Activated naive CD4-positive, alpha-beta T cell treated with Interleukin-2 at 50 U/mL for 16 hours (primary cell): ENCODE measurements at regions not wholly inside any gene's neighbourhood (a gene's known extent, or its start where the extent isn't known, plus 50 kb on each side); places are given as distances from the start of the nearest gene placed in this dataset.

Source experiments
- DNase-seq: peaks from one replicate; pipeline ENCODE4 v3.0.0-alpha.2; 2020

GRCh38 chr1:88189525-88189924 lies 494.5 kb upstream of the PKN2 start:
- DNase-seq, result no peak

- no peak for DNase-seq
Observed at GRCh38 chr1:88191917-88192316, 492.2 kb upstream of the PKN2 start.

DNA sequence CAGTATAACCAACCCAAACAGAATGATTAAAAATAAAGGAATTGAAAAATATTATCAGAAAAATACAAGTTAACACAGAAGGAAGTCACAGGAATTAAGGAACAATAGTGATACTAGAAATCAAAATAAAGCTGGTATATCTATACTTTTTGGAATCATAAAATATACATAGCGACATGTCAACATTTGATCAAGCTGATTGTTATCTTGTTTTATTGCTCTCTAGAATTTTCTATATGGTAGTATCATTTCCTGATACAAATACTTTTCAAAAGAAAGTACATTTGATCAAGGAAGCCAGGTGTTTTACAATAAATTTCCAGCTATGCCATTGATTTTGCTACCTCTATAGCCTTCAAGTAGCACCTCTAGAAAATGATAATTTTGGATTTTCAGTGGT lies 489.5 kb upstream of the PKN2 start:
- no peak for DNase-seq

- no peak for DNase-seq
Observed at GRCh38 chr1:88200545-88200944, 483.5 kb upstream of the PKN2 start.

- DNase-seq, result no peak
Observed at GRCh38 chr1:88204111-88204510, 480.0 kb upstream of the PKN2 start.

GRCh38 chr1:88204612-88205167 lies 479.4 kb upstream of the PKN2 start:
- no peak for DNase-seq

DNA sequence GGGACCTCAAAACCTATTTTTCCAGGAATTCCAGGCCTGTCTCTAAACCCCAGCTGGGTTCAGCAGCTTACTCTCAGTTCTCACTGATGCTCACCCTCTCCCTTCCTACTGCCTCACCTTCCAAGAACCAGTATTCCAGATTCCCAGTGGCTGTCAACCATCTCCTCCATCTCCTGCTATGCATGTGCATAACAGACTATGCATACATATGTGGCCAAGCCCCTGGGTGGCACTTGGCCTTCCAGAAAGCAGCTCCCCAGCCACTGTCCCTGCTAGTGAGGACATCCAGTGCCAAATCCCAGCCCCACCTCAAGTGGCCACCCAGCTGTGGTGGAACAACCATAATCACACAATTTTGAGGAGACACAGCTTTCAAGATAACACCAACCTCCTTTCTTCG lies 475.7 kb upstream of the PKN2 start:
- no peak for DNase-seq

DNA sequence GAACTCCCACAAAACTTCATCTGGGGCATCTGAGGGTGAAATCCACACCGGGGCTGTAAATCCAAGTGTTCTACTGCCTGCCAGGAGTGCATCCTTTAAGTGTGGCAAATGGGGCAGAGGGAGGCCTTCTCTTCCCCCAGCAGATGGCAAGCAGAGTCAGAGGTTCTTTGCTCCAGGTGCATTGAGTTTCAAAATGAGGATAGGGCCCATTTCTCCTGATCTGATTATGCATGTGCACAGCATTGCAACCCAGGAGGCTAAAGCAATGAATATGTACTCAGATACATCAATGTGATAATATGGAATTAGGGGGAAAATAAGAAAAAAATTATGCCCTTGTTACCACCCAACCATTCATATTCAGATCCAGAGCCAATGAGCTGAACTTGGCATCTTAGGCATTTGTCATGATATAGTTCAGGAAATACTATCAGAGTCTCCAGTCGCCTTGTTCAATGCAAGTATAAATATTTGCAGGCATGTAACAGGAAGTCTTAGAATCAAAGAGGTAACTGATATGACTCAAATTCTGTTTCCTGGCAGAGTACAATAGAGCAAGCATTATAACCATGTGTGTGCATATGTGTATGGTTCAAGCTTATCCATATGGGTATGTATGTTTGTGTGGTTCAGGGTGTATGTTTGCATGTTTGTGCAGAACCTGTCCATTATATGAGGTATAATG lies 473.8 kb upstream of the PKN2 start:
- DNase-seq, result no peak

DNA sequence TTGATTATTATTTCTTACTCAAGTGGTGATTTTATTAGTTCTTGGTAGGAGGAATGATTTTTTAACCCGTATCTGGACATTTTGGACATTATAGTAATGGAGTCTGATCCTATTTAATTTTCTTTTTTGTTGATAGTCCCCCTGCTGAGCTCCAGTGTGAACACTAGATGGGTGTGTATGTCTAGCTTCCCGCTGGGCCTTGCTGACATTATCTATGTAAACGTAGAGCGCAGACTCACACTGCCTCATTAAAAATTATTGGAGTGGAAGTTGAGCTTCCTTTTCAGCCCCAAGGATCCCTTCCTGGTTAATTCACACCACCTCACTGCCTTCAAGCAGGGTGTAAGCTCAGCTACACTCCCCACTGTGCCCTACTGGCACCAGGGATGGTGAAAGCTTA lies 467.6 kb upstream of the PKN2 start:
- DNase-seq, result no peak

DNA sequence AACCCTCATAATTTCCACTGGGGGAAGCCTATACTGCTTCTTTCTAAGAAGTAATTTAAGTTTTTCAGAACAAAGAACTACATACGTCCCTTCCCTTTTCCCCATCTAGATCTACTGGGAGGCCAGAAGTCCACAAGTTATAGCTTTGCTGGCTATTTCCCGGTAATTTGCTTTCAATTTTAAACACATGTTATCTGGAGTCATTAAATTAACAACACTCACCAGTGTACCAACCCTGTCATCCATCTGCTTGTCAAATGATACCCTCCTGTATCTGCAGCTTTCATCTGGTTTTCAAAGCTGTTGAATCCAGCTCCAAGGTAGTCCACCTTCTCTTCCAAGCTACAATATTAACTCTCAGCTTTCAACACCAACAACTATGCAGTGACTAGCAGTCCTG lies 466.7 kb upstream of the PKN2 start:
- DNase-seq, result no peak

DNA sequence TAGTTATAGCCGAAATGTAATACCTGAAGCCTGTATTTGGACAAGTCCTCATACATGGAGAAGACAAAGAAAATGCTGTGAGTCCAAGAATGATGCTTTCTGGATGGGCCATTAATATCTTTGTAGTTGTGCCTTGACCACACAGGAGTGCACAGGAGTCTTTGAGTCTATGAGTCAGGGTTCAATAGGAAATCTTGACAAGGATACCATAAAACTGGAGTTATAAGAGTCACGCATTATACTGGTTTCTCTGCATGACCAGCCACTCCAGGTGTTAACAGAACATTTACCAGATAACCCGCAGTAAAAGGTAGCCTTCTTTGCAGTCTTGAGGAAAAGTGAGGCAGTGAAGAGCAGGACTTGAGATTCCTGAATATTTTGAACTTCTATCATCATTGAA lies 464.6 kb upstream of the PKN2 start:
- no peak for DNase-seq

GRCh38 chr1:88221411-88221810 lies 462.7 kb upstream of the PKN2 start:
- DNase-seq, result no peak

GRCh38 chr1:88224906-88225305 lies 459.2 kb upstream of the PKN2 start:
- no peak for DNase-seq

DNA sequence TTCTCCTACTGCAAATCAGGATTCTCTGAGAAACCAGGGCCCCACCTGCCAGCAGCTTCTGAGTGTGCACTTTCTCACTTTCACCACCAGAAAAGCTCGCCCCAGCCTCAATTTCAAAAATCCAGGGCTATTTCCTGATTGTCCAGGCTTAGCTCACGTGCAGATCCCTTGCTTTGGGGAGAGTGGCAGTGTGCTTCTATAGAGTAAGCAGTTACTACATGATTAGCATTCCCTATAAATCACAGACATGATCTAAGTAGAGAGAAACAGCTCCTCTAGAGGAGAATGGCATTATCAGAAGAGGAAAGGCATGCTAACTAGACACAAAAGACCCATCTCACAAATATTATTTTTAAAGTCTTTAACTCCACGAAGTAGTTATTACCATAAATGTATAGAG lies 456.0 kb upstream of the PKN2 start:
- DNase-seq, result no peak

GRCh38 chr1:88230126-88230525 lies 453.9 kb upstream of the PKN2 start:
- DNase-seq, result no peak

DNA sequence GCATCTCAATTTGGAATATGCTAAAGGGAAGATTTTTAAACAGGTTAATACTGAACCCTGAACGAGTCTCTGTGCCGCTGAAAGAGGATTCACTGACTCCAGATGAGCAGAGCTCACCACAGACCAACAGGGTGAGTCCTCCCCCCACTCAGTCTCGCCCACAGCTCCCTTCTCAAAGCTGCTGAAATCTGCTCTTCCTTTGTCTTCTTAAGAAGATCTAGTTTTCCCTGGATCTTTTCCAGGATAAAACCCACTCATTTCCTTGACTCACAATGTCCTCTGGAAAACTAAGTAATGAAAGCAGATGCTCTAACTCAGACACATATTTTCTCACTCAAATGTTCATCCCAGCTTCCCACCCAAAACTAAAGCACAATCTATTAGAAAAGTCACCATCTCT lies 447.0 kb upstream of the PKN2 start:
- no peak for DNase-seq

DNA sequence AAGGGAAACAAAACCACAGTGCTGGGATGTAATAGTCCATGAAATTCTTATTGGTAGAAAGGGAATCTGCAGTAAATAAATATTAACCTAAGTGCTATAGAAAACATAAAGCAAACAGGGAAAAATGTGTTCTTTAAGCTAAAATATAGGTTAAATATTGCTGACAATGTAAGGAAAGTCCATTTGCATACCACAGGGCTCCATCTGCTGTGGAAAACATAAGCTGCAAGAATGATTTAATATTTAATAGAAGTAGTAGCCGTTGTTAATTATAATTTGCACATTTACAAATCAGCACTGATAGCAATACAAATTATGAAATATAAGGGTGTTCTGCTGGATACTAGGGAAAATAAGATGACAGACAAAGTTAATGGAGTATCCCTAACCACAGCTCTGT lies 444.9 kb upstream of the PKN2 start:
- DNase-seq, result no peak

DNA sequence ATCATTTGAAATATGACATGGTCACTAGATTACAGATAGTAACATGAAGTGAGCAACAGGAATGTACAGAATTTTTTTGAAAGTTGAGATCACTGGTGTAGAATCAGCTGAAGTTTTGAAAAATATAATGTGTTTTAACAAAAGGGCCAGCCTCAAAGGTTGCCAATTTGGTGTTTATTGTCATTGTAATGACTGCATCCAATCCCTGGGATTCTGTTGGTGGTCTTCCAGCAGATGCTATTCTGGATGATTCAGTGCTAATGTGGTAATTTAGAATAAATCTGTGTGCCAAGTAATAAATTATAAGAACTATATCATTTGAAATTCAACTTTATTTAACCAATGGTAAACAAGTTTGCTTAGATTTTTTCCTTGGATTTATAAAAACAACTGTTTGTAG lies 436.4 kb upstream of the PKN2 start:
- no peak for DNase-seq

GRCh38 chr1:88250915-88251314 lies 433.2 kb upstream of the PKN2 start:
- no peak for DNase-seq

DNA sequence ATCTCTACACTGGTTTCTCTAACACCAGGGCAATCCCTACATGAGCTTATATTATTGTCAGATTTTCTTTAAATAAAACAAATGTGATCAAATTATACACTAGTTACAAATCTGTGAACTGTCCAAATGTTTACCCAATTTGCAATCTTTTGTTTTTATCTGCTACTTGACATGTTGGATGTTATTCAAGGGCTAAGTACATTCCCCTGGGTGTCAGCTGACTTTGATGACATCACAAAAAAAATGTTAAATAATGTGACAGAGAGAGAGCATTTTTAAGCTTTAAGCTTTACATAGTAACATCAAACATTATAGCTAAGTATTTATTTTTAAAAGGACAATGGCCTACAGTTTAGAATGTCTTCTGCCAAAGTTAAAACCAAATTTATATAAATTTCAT lies 431.3 kb upstream of the PKN2 start:
- no peak for DNase-seq

DNA sequence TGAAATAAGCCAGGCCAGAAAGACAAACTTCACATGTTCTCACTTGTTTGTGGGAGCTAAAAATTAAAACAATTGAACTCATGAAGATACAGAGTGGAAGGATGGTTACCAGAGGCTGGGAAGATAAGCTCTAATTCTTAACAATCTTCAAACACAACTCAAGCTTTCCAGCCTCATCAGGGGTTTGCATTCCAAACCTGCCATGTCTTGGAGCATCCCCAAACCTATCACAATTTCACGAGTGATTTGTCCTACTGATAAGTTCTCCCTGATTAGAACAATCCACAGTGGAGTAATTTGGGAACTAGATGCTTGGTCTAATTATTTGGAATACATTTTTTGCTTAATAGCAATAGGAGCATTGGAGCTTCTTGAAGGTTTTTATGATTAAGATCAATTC lies 418.5 kb upstream of the PKN2 start:
- DNase-seq, result no peak

- DNase-seq, result no peak
Observed at GRCh38 chr1:88266051-88266450, 418.0 kb upstream of the PKN2 start.

DNA sequence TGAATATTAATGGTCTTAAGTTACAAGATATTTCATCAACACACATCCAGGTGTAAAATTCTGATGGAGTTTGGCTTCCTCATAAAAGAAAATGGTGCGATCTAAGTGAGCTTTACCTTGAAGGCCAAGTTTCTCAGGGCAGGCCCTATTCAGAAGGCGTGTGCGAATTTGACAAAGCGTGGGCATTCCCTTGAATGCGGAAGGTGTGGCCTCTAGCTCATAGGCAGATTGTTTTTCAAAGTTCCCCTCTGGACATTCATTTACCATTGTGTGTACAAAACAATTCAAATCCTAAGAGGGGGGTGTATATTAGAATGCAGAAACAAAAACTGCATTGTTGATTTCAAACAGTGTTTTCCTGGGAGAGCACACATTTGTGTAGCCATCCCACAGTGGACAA lies 411.9 kb upstream of the PKN2 start:
- DNase-seq, result no peak

- no peak for DNase-seq
Observed at GRCh38 chr1:88274431-88274830, 409.6 kb upstream of the PKN2 start.

DNA sequence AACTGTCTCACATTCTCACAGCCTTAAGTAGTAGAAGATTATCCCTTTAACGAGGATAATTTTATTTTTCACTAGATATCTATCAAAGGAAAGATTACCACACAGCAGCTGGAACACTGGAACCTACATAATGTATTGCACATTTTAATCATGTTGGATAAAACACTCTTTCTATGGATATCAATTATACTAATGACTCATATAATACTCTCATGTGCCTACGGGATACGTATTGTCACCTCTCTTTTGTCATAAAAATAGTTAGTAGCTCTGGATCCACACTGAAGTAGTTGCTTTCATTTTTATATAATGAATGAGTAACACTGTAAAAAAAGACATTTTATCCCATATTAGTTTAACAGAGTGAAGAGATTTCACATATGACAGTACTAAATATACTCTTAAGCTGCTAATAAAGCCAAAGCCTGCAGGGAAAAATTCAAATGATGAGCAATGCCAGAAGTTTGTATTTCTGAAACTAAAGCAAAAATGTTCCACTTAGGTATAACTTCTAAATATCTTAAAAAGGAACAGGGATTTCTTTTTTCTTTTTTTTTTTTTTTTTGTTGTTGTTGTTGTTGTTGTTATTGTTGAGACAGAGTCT lies 408.7 kb upstream of the PKN2 start:
- no peak for DNase-seq
